ENCODE measurements at regions not wholly inside any gene's neighbourhood (a gene's known extent, or its start where the extent isn't known, plus 50 kb on each side); places are given as distances from the start of the nearest gene placed in this dataset.
"Not testable (repeated sequence)": the region's sequence is repeated elsewhere in the genome, so short reads cannot be mapped to it uniquely, and the experiment has no call there.

DNA sequence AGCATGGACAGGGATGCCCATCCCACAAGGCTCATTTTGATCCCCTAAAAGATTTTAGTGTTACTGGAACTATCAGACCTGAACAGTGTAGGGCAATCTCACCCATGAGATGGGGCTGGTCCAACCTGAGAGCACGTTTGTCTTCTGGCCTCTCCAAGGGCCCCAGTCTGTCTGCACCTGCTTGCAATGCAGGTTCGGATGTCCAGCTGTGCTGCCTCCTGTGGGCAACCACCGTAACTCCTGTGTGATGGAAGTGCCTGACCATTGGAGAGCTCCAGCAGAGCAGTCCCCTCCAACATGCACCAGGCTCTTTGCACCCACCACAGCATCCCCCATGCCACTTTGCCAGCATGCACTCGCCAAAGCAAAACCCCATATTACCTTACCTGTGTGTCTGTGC is 290.1 kb upstream of the KCND2 start:
- ChIA-PET POLR2A (no interaction called here), CTCF (no interaction called here)
- Mint-ChIP-seq H3K36me3 (ENCODE audit: low read depth) (no peaks in the 10 kb centered on the region), H3K27me3 (no peaks in the 10 kb centered on the region), H3K4me3 (no peak overlapping the region), H3K4me1 (no peaks in the 10 kb centered on the region), H3K27ac (no peak overlapping the region), H3K9me3 (ENCODE audit: low read depth) (peaks cover 5% of the 10 kb centered on the region)
- intact Hi-C loops (cut with DNase I, micrococcal nuclease), result no loop called here
- ATAC-seq (no peak), DNase-seq (no peak)

DNA sequence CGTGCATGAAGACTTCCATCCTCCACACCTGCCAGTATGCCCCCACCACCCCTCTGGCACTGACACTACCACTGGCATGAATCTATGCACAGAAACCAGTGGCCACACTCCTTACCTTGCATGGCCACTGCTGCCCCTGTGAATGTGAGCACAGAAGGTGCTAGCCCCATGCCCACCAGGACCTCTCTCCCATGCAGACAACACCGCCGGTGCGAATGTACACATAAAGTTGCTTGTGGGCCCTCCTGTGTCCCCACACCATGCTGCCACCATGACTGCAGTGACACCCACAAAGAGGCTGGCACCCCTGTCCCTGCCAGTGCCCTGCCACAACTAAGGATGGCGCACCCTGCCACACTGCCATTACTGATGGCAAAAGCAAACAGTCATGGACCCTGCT is 289.5 kb upstream of the KCND2 start:
- DNase-seq (no peak), ATAC-seq (no peak)
- POLR2A ChIA-PET, result no interaction called here
- CTCF ChIA-PET, result no interaction called here
- Mint-ChIP-seq H3K4me3 (no peak overlapping the region), H3K36me3 (ENCODE audit: low read depth) (no peaks in the 10 kb centered on the region), H3K27me3 (no peaks in the 10 kb centered on the region), H3K9me3 (ENCODE audit: low read depth) (peaks cover 5% of the 10 kb centered on the region), H3K27ac (no peak overlapping the region), H3K4me1 (no peaks in the 10 kb centered on the region)
- intact Hi-C loops (cut with DNase I, micrococcal nuclease), result no loop called here

GRCh38 chr7:119984247-119984646 is 288.7 kb upstream of the KCND2 start:
- intact Hi-C loops (cut with DNase I, micrococcal nuclease), result no loop called here
- ATAC-seq, result no peak
- CTCF ChIA-PET, result interaction anchor here (0.6 kb wide), 1 partner anchor 53 kb away, joined by 3 read pairs; no protein-coding TSS in a partner anchor
- Mint-ChIP-seq H3K36me3 (ENCODE audit: low read depth) (no peaks in the 10 kb centered on the region), H3K9me3 (ENCODE audit: low read depth) (peaks cover 5% of the 10 kb centered on the region), H3K4me1 (no peaks in the 10 kb centered on the region), H3K27me3 (no peaks in the 10 kb centered on the region), H3K27ac (no peak overlapping the region), H3K4me3 (no peak overlapping the region)
- no peak for DNase-seq
- POLR2A ChIA-PET, result no interaction called here

DNA sequence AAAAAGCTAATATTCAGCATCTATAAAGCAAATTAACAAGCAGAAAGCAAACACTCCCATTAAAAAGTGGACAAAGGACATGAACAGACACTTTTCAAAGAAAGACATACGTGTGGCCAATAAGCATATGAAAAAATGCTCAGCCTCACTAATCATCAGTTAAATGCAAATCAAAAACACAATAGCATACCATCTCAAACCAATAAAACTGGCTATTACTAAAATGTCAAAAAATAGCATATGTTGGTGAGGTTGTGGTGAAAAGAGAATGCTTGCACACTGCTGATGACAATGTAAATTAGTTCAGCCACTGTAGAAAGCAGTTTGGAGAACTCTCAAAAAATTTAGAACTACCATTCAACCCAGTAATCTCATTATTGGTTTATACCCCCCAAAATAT is 284.6 kb upstream of the KCND2 start:
- CTCF ChIA-PET, result no interaction called here
- no peak for DNase-seq
- H3K27ac Mint-ChIP-seq, result no peak overlapping the region
- H3K36me3 Mint-ChIP-seq (ENCODE audit: low read depth), result no peaks in the 10 kb centered on the region
- H3K4me3 Mint-ChIP-seq, result no peak overlapping the region
- no peaks in the 10 kb centered on the region for H3K27me3 Mint-ChIP-seq
- no peak for ATAC-seq
- POLR2A ChIA-PET, result no interaction called here
- peaks cover 9% of the 10 kb centered on the region for H3K9me3 Mint-ChIP-seq (ENCODE audit: low read depth)
- intact Hi-C loops (cut with DNase I, micrococcal nuclease), result loop anchor here in 1 of 2 experiments (5.0 kb wide), 1 partner anchor 49 kb away; no protein-coding TSS in a partner anchor
- H3K4me1 Mint-ChIP-seq, result no peaks in the 10 kb centered on the region

DNA sequence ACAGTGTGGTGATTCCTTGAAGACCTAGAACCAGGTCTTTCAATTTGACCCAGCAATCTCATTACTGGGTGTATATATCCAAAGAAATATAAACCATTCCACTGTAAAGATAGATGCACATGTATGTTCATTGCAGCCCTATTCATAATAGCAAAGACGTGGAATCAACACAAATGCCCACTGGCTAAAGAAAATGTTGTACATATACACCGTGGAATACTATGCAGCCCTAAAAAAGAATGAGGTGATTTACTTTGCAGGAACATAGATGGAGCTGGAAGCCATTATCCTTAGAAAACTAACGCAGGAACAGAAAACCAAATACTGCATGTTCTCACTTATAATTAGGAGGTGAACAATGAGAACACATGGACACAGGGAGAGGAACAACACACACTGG is 278.0 kb upstream of the KCND2 start:
- CTCF ChIA-PET, result interaction anchor here (0.6 kb wide), 1 partner anchor 177 kb away, joined by 3 read pairs; no protein-coding TSS in a partner anchor
- no peaks in the 10 kb centered on the region for H3K27me3 Mint-ChIP-seq
- H3K9me3 Mint-ChIP-seq (ENCODE audit: low read depth), result peaks cover 15% of the 10 kb centered on the region
- intact Hi-C loops (cut with DNase I, micrococcal nuclease), result no loop called here
- no peak for DNase-seq
- no peaks in the 10 kb centered on the region for H3K4me1 Mint-ChIP-seq
- POLR2A ChIA-PET, result no interaction called here
- H3K36me3 Mint-ChIP-seq (ENCODE audit: low read depth), result no peaks in the 10 kb centered on the region
- H3K4me3 Mint-ChIP-seq, result no peak overlapping the region
- H3K27ac Mint-ChIP-seq, result no peak overlapping the region
- ATAC-seq, result no peak

GRCh38 chr7:119996634-119997033 is 276.3 kb upstream of the KCND2 start:
- no peaks in the 10 kb centered on the region for H3K36me3 Mint-ChIP-seq (ENCODE audit: low read depth)
- CTCF ChIA-PET, result no interaction called here
- POLR2A ChIA-PET, result no interaction called here
- no peak overlapping the region for H3K27ac Mint-ChIP-seq
- no peaks in the 10 kb centered on the region for H3K4me1 Mint-ChIP-seq
- no peak overlapping the region for H3K4me3 Mint-ChIP-seq
- H3K9me3 Mint-ChIP-seq (ENCODE audit: low read depth), result peaks cover 15% of the 10 kb centered on the region
- DNase-seq (no peak), ATAC-seq (no peak)
- H3K27me3 Mint-ChIP-seq, result no peaks in the 10 kb centered on the region
- intact Hi-C loops (cut with DNase I, micrococcal nuclease), result no loop called here

- DNase-seq (no peak), ATAC-seq (no peak)
- H3K9me3 Mint-ChIP-seq (ENCODE audit: low read depth), result peaks cover 16% of the 10 kb centered on the region
- intact Hi-C loops (cut with DNase I, micrococcal nuclease), result loop anchor here in 1 of 2 experiments (2.0 kb wide), 1 partner anchor 21 kb away; no protein-coding TSS in a partner anchor
- H3K4me3 Mint-ChIP-seq, result no peak overlapping the region
- ChIA-PET POLR2A (no interaction called here), CTCF (no interaction called here)
- H3K4me1 Mint-ChIP-seq, result no peaks in the 10 kb centered on the region
- H3K27ac Mint-ChIP-seq, result no peak overlapping the region
- H3K27me3 Mint-ChIP-seq, result no peaks in the 10 kb centered on the region
- no peaks in the 10 kb centered on the region for H3K36me3 Mint-ChIP-seq (ENCODE audit: low read depth)
These were observed 273.1 kb upstream of the KCND2 start for GRCh38 chr7:119999738-120000475.

DNA sequence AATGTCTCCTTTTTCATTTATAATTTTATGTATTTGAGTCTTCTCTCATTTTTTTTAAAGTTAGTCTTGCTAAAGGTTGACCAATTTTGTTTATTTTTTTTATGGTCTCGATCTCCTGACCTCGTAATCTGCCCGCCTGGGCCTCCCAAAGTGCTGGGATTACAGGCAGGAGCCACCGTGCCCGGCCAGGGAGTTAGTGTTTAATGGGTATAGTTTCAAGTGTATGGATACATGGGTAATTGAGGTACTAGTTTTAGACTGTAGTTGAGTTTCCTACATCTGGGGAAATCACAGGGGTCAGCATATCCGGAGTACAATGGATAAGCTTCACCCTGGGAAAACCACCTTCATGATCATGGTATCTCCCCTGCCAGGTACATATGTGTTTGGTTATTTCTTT is 267.3 kb upstream of the KCND2 start:
- no peak for DNase-seq
- Mint-ChIP-seq H3K27ac (no peak overlapping the region), H3K4me3 (no peak overlapping the region), H3K27me3 (no peaks in the 10 kb centered on the region), H3K9me3 (ENCODE audit: low read depth) (peaks cover 20% of the 10 kb centered on the region), H3K4me1 (no peaks in the 10 kb centered on the region), H3K36me3 (ENCODE audit: low read depth) (no peaks in the 10 kb centered on the region)
- no peak for ATAC-seq
- CTCF ChIA-PET, result no interaction called here
- intact Hi-C loops (cut with DNase I, micrococcal nuclease), result no loop called here
- POLR2A ChIA-PET, result no interaction called here

- H3K27ac Mint-ChIP-seq; H3K4me1 Mint-ChIP-seq; H3K27me3 Mint-ChIP-seq; H3K4me3 Mint-ChIP-seq; intact Hi-C loops (cut with DNase I, micrococcal nuclease); ATAC-seq; H3K36me3 Mint-ChIP-seq (ENCODE audit: low read depth); CTCF ChIA-PET; POLR2A ChIA-PET; DNase-seq: not testable (repeated sequence)
- H3K9me3 Mint-ChIP-seq (ENCODE audit: low read depth), result peaks cover 12% of the 10 kb centered on the region
These were observed 258.7 kb upstream of the KCND2 start for GRCh38 chr7:120014301-120014700.

GRCh38 chr7:120014925-120015465 is 258.0 kb upstream of the KCND2 start:
- H3K9me3 Mint-ChIP-seq (ENCODE audit: low read depth), result peaks cover 9% of the 10 kb centered on the region
- ChIA-PET POLR2A (no interaction called here), CTCF (no interaction called here)
- no peak for DNase-seq
- H3K27me3 Mint-ChIP-seq, result no peaks in the 10 kb centered on the region
- intact Hi-C loops (cut with DNase I, micrococcal nuclease), result no loop called here
- no peak overlapping the region for H3K27ac Mint-ChIP-seq
- H3K36me3 Mint-ChIP-seq (ENCODE audit: low read depth), result no peaks in the 10 kb centered on the region
- H3K4me3 Mint-ChIP-seq, result no peak overlapping the region
- ATAC-seq, result no peak
- no peaks in the 10 kb centered on the region for H3K4me1 Mint-ChIP-seq

GRCh38 chr7:120021085-120021484 is 251.9 kb upstream of the KCND2 start:
- intact Hi-C loops (cut with DNase I, micrococcal nuclease), result loop anchor here in 1 of 2 experiments (2.0 kb wide), 1 partner anchor 20 kb away; no protein-coding TSS in a partner anchor
- Mint-ChIP-seq H3K4me1 (no peaks in the 10 kb centered on the region), H3K27me3 (no peaks in the 10 kb centered on the region), H3K27ac (no peak overlapping the region), H3K9me3 (ENCODE audit: low read depth) (no peaks in the 10 kb centered on the region), H3K36me3 (ENCODE audit: low read depth) (no peaks in the 10 kb centered on the region), H3K4me3 (no peak overlapping the region)
- DNase-seq, result no peak
- ChIA-PET CTCF (no interaction called here), POLR2A (no interaction called here)
- no peak for ATAC-seq

GRCh38 chr7:120023494-120024167 is 249.3 kb upstream of the KCND2 start:
- ChIA-PET CTCF (no interaction called here), POLR2A (no interaction called here)
- intact Hi-C loops (cut with DNase I, micrococcal nuclease), result no loop called here
- Mint-ChIP-seq H3K27ac (no peak overlapping the region), H3K27me3 (no peaks in the 10 kb centered on the region), H3K36me3 (ENCODE audit: low read depth) (no peaks in the 10 kb centered on the region), H3K4me1 (no peaks in the 10 kb centered on the region), H3K9me3 (ENCODE audit: low read depth) (no peaks in the 10 kb centered on the region), H3K4me3 (no peak overlapping the region)
- DNase-seq, result no peak
- no peak for ATAC-seq

Data from activated CD4-positive, alpha-beta T cell treated with anti-CD3 and anti-CD28 coated beads for 36 hours (primary cell).